SU-DHL-6 (cell line): ENCODE measurements at regions not wholly inside any gene's neighbourhood (a gene's known extent, or its start where the extent isn't known, plus 50 kb on each side); places are given as distances from the start of the nearest gene placed in this dataset.

Source experiments
- CTCF ChIP-seq: fragments of 200-600 bp; sonication (generic); IDR thresholded peaks from one replicate; pipeline ENCODE4 v1.5.1; 2017; ENCODE audit warnings: antibody characterized with exemption, mild to moderate bottlenecking, low read length, moderate library complexity; ENCODE audit not compliant: insufficient read depth, poor library complexity, severe bottlenecking
- EZH2phosphoT487 ChIP-seq: fragments of 200-600 bp; sonication (generic), shearing (Covaris generic); conservative IDR thresholded peaks from 2 replicates; pipeline ENCODE4 v1.6.1; 2018; ENCODE audit warnings: mild to moderate bottlenecking, antibody characterized with exemption, low read length, moderate library complexity, mixed read lengths

DNA sequence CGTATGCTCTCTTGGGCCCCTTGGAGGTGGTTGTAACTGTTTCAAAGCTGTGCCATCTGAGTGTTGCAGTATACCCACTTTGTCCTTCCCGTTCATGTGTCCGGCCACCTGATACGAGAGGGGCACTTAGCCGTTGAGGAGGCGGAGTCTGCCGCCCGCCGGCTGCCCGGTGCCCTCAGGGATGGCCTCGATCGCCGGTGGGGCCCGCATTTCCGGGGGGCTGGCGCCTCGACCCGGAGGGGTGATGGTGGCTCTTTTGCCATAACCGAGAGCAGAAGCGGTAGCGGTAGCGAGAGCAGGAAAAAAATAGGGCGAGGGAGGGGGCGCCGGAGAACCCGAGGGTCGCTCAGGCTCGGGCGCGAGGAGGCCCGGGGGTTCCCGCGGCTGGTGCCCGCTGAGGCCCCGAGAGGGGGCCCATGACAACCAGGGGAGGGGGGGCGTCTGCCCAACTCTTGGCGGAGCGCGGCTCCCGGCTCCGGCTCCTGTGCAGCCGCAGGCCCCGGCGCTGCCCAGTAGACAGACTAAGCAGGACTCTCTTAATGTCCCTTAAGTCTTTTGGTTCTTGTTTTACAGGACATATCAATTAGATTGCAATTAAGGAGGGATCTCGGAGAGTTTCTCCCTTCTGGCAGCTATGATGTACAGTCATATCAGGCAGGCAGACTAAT is 342.7 kb upstream of the SGCG start:
- TF ChIP-seq CTCF: no peak
- TF ChIP-seq EZH2phosphoT487: no peak
